ENCODE measurements at regions not wholly inside any gene's neighbourhood (a gene's known extent, or its start where the extent isn't known, plus 50 kb on each side); places are given as distances from the start of the nearest gene placed in this dataset.

DNA sequence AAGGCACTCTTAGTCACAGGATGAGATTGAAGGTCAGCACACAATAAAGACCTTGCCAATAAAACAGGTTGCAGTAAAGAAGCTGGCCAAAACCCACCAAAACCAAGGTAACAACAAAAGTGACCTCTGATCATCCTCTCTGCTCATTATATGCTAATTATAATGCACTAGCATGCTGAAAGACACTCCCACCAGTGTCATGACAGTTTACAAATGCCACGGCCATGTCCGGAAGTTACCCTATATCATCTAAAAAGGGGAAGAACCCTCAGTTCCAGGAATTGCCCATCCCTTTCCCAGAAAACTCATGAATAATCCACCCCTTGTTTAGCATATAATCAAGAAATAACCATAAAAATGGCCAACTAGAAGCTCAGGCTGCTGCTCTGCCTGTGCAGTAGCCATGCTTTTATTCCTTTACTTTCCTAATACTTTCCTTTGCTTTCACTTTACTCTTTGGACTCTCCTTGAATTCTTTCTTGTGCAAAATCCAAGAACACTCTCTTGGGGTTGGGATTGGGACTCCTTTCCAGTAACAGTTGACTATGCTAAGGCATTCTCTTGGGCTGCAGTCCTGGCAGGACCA is 527.3 kb upstream of the MAP3K7 start (continued):
- TF ChIP-seq CHD7 (IDR thresholded peaks at IDR 0.05; ENCODE audit: insufficient replicate concordance, low read length) (no peak), KDM4A (IDR thresholded peaks at IDR 0.05; ENCODE audit: low read depth, low read length, severe bottlenecking) (no peak), BACH1 (IDR thresholded peaks at IDR 0.05; ENCODE audit: low read length) (no peak), JUND (IDR thresholded peaks at IDR 0.05; ENCODE audit: low read length) (no peak), CREB1 (IDR thresholded peaks at IDR 0.05) (no peak), KDM1A (IDR thresholded peaks at IDR 0.05; ENCODE audit: borderline replicate concordance, low read length) (no peak), HDAC2 (IDR thresholded peaks at IDR 0.05; ENCODE audit: borderline replicate concordance in 1 of 2, low read depth in 2 of 2, low read length in 2 of 2) (no peak)

Data from H1 (cell line).